A549 (cell line): ENCODE measurements at regions not wholly inside any gene's neighbourhood (a gene's known extent, or its start where the extent isn't known, plus 50 kb on each side); places are given as distances from the start of the nearest gene placed in this dataset.

Experiments
- ATAC-seq, 2 experiments: fragments of 200-7000 bp in 1 of 2; fragments of >200 bp in 1 of 2; cut with Nextera tagmentation in 1 of 2; cut with Tn5 transposase in 1 of 2; 3 replicates each; pipeline versions ENCODE4 v1.8.0 to v1.9.1; 2018 to 2020; ENCODE audit warnings: mild to moderate bottlenecking in 1 of 2, moderate library complexity in 1 of 2
- CTCF ChIA-PET: fragments of 300-600 bp; sonication (Branson Sonifier 250); formaldehyde crosslinking; extraction: SDS; loops from one replicate; lab custom pipeline; 2021; ENCODE audit warnings: antibody characterized with exemption, inconsistent platforms; lab: Yijun Ruan, JAX
- POLR2A ChIA-PET: fragments of 350-600 bp; formaldehyde crosslinking; extraction: SDS; loops from one replicate; lab custom pipeline; 2021; ENCODE audit warnings: antibody characterized with exemption, inconsistent platforms; lab: Yijun Ruan, JAX
- DNase-seq, 2 experiments: peaks; one replicate each; pipeline versions ENCODE4 v3.0.0 to v3.0.0-alpha.2; 2011 to 2016; ENCODE audit warnings: low read depth in 1 of 2, low spot score in 1 of 2
- FAIRE-seq: peaks from 2 replicates; lab custom pipeline; 2011; peaks lifted over from hg19 to GRCh38; lab: Jason Lieb, UNC
- H3K27ac ChIP-seq, 2 experiments: fragments of >200 bp; sonication (Bioruptor Twin); formaldehyde crosslinking; 3 replicates each; pipeline ENCODE4 v1.5.1; 2016 to 2017
- H3K4me1 ChIP-seq: fragments of >200 bp; sonication (Bioruptor Twin); formaldehyde crosslinking; 3 replicates; pipeline ENCODE4 v1.6.1; 2016
- H3K4me2 ChIP-seq: fragments of >200 bp; sonication (Bioruptor Twin); formaldehyde crosslinking; 3 replicates; pipeline ENCODE4 v1.6.1; 2016
- H3K4me3 ChIP-seq: fragments of >200 bp; sonication (Bioruptor Twin); formaldehyde crosslinking; 3 replicates; pipeline ENCODE4 v1.5.1; 2016
- H3K9me3 ChIP-seq: fragments of >200 bp; sonication (Bioruptor Twin); formaldehyde crosslinking; 3 replicates; pipeline ENCODE4 v1.6.1; 2016
- BCL3 ChIP-seq: fragments of >200 bp; sonication (Bioruptor Twin); formaldehyde crosslinking; IDR thresholded peaks from 3 replicates; pipeline ENCODE4 v1.6.1; 2016
- BHLHE40 ChIP-seq: IDR thresholded peaks from 2 replicates; pipeline ENCODE4 v1.6.1; 2012; ENCODE audit warnings: low read depth, low read length, inconsistent platforms
- CHD2 ChIP-seq: fragments of 150-350 bp; IDR thresholded peaks from 2 replicates; pipeline ENCODE4 v1.6.1; 2014; ENCODE audit warnings: low read length; ENCODE audit not compliant: partially characterized antibody
- CHD4 ChIP-seq: fragments of 200-600 bp; sonication (generic); IDR thresholded peaks from 2 replicates; pipeline ENCODE4 v1.6.1; 2016; ENCODE audit warnings: antibody characterized with exemption, mild to moderate bottlenecking, borderline replicate concordance
- EHF ChIP-seq: fragments of 250-450 bp; sonication (Bioruptor Pico); IDR thresholded peaks from 2 replicates; pipeline ENCODE4 v1.5.0; 2020; ENCODE audit warnings: mild to moderate bottlenecking
- FOSL2 ChIP-seq, 2 experiments: fragments of 450-650 bp in 1 of 2; fragments of >200 bp in 1 of 2; sonication (Bioruptor Twin) in 1 of 2; formaldehyde crosslinking; IDR thresholded peaks; 2 replicates each; pipeline versions ENCODE4 v1.5.0 to v1.6.1; 2016 to 2020; ENCODE audit warnings: mild to moderate bottlenecking in 1 of 2, moderate library complexity in 1 of 2
- GATA3 ChIP-seq: IDR thresholded peaks from 2 replicates; pipeline ENCODE4 v1.6.1; 2012; ENCODE audit warnings: borderline replicate concordance
- HMGXB4 ChIP-seq: fragments of 250-450 bp; sonication (Bioruptor Pico); IDR thresholded peaks from 2 replicates; pipeline ENCODE4 v1.5.0; 2021; ENCODE audit warnings: mild to moderate bottlenecking, moderate library complexity, borderline replicate concordance
- HOXB13 ChIP-seq: fragments of 250-450 bp; sonication (Bioruptor Pico); IDR thresholded peaks from 2 replicates; pipeline ENCODE4 v1.5.0; 2020; ENCODE audit warnings: low read depth, mild to moderate bottlenecking, moderate library complexity
- JUN ChIP-seq, 2 experiments: fragments of >200 bp; sonication (Bioruptor Twin); formaldehyde crosslinking; IDR thresholded peaks; 2 replicates in 1 of 2; 3 replicates in 1 of 2; pipeline ENCODE4 v1.6.1; 2016 to 2017
- MAFK ChIP-seq: fragments of 450-650 bp; IDR thresholded peaks from 2 replicates; pipeline ENCODE4 v1.6.1; 2014; ENCODE audit not compliant: partially characterized antibody
- MYC ChIP-seq: IDR thresholded peaks from 2 replicates; pipeline ENCODE4 v1.6.1; 2012; ENCODE audit warnings: mild to moderate bottlenecking, inconsistent platforms, low read length, improper control_type of control experiment, borderline replicate concordance
- NPAS2 ChIP-seq: fragments of 250-450 bp; sonication (Bioruptor Pico); IDR thresholded peaks from 2 replicates; pipeline ENCODE4 v1.8.0; 2022; ENCODE audit warnings: mild to moderate bottlenecking, moderate library complexity, borderline replicate concordance
- NR3C1 ChIP-seq: fragments of >200 bp; sonication (Bioruptor Twin); formaldehyde crosslinking; IDR thresholded peaks from 3 replicates; pipeline ENCODE4 v1.6.1; 2017
- PHF8 ChIP-seq: fragments of 200-600 bp; sonication (generic); IDR thresholded peaks from 2 replicates; pipeline ENCODE4 v1.6.1; 2016; ENCODE audit warnings: low read depth, mild to moderate bottlenecking, antibody characterized with exemption, moderate library complexity, borderline replicate concordance
- RAD21 ChIP-seq, 2 experiments: fragments of >200 bp in 1 of 2; sonication (Bioruptor Twin) in 1 of 2; formaldehyde crosslinking in 1 of 2; IDR thresholded peaks in 1 of 2; conservative IDR thresholded peaks in 1 of 2; 2 replicates in 1 of 2; 3 replicates in 1 of 2; pipeline ENCODE4 v1.6.1; 2012 to 2018; ENCODE audit warnings: inconsistent platforms in 1 of 2
- RARB ChIP-seq: fragments of 250-450 bp; sonication (Bioruptor Pico); IDR thresholded peaks from 2 replicates; pipeline ENCODE4 v1.8.0; 2021; ENCODE audit warnings: mild to moderate bottlenecking, moderate library complexity
- SREBF2 ChIP-seq: fragments of 450-650 bp; IDR thresholded peaks from 2 replicates; pipeline ENCODE4 v1.6.1; 2014; ENCODE audit warnings: mild to moderate bottlenecking, moderate library complexity
- ZSCAN20 ChIP-seq: fragments of 250-450 bp; sonication (Bioruptor Pico); IDR thresholded peaks from 2 replicates; pipeline ENCODE4 v1.8.0; 2022; ENCODE audit warnings: mild to moderate bottlenecking, moderate library complexity
- WGBS: methylation state at CpG from one replicate; pipeline ENCODE4 v1.1.6; 2017; ENCODE audit errors: missing lambda C conversion rate; 5-methylcytosine and 5-hydroxymethylcytosine counted together
- TF ChIP-seq, protein P1 (sequence below): IDR thresholded peaks from 2 replicates; pipeline ENCODE4 v1.6.1; 2012
- TF ChIP-seq, protein P2 (sequence below): fragments of >200 bp; sonication (Bioruptor Twin); formaldehyde crosslinking; IDR thresholded peaks from 3 replicates; pipeline ENCODE4 v1.5.1; 2016
- TF ChIP-seq, protein P3 (sequence below): fragments of 250-450 bp; sonication (Bioruptor Pico); IDR thresholded peaks from 2 replicates; pipeline ENCODE4 v1.5.0; 2020; ENCODE audit warnings: low read depth, mild to moderate bottlenecking, moderate library complexity

DNA sequence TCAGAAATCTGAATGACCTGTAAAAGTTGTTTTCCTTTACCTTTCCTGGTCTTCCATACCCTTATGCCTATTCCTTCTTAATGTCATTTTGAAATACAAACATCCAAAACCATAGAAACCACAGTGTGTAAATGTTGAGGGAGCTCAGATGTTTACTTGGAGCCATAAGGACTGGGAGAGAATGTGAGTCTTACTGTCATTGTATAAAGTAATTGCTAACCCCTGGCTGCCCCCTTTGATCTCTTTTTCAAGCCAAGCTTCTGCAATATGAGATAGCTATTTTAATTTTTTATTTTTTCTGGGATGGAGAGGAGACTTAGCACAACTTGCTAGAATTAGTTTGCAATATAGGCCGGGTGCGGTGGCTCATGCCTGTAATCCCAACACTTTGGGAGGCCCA, 124.4 kb upstream of the AKIRIN2 start:
- FAIRE-seq: no peak

DNA sequence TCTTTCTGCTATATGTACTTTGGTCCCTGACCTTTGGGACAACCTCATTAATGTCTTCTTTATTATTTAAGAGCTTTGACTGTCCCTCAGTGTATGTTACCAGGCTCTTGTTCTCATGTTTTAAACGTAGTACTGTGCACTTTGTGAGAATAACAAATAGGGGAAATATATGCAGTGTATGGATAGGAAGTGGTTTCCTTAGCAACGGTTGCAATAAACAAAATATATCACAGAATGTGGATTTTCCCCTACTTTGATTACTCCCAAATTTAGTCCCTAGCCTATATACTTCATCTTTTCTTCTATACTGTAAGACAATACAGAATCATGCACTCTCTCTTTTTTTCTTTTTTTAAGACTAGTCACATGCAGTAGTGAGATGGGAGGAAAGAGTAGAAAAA, 123.8 kb upstream of the AKIRIN2 start:
- H3K4me3 ChIP-seq: no peak overlapping the region
- CTCF ChIA-PET: no interaction called here

More for the DNA sequence above, 124.4 kb upstream of the AKIRIN2 start:
- Histone ChIP-seq H3K9me3 (no peaks in the 10 kb centered on the region), H3K4me1 (peaks cover 7% of the 10 kb centered on the region; the same call in 2 of the 3 replicates), H3K4me3 (no peak overlapping the region)
- CTCF ChIA-PET: no interaction called here
- TF ChIP-seq FOSL2 (IDR thresholded peaks at IDR 0.05) (no peak), FOSL2 (CRISPR knock-in tag; IDR thresholded peaks at IDR 0.05) (no peak), CHD2 (no peak), PHF8 (no peak), RARB (CRISPR knock-in tag) (no peak), GATA3 (no peak), BCL3 (no peak), RAD21 (conservative IDR thresholded peaks at IDR 0.05 in 1 of 2, IDR thresholded peaks at IDR 0.05 in 1 of 2) (no peak), CHD4 (no peak), HOXB13 (CRISPR knock-in tag) (no peak), MAFK (no peak), BHLHE40 (no peak), ZSCAN20 (CRISPR knock-in tag) (no peak), NR3C1 (no peak)
- TF ChIP-seq, protein P1, sequence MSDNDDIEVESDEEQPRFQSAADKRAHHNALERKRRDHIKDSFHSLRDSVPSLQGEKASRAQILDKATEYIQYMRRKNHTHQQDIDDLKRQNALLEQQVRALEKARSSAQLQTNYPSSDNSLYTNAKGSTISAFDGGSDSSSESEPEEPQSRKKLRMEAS: no peak
- TF ChIP-seq, all 56 proteins: peak for 0
- WGBS: 88% methylated on average over 2 of the region's 2 CpGs
- Histone ChIP-seq H3K4me2 (no peak overlapping the region), H3K27ac (no peak overlapping the region)
- ATAC-seq: no peak
- DNase-seq: no peak
- POLR2A ChIA-PET: no interaction called here

DNA sequence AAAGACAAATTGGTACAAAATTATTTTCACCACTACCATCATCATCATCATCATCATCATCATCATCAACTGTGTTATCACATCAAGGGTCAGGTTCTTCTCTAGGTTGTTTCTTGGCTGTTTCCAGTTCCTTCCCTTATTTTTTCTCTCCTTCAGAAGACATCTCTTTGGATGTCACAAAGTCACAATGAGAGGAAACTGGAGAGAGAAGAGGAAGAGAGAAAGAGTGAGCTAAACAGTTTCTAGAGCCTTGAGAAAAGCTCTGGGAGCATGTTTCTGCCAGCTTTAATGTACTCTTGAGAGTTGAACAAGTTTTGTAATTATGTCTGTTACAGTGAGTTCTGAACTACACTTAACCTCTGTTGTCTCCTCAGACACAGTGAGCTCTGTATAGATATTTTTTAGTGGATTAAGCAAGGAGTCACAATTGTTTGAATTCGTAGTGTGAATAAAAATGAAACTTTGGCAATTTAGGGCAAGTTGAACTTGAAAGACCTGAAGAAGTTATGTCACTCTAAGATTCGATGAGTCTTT, 123.0 kb upstream of the AKIRIN2 start:
- WGBS: 46% methylated on average over 2 of the region's 2 CpGs
- H3K9me3 ChIP-seq: no peaks in the 10 kb centered on the region
- no peak overlapping the region for H3K4me2 ChIP-seq
- H3K27ac ChIP-seq: no peak overlapping the region
- H3K4me3 ChIP-seq: no peak overlapping the region
- CTCF ChIA-PET: no interaction called here
- H3K4me1 ChIP-seq: peaks cover 7% of the 10 kb centered on the region; the same call in 2 of the 3 replicates
- ATAC-seq: no peak
- FAIRE-seq: no peak
- POLR2A ChIA-PET: no interaction called here
- no peak for DNase-seq
- TF ChIP-seq BHLHE40 (no peak), BCL3 (no peak), SREBF2 (no peak)
- TF ChIP-seq, protein P2, sequence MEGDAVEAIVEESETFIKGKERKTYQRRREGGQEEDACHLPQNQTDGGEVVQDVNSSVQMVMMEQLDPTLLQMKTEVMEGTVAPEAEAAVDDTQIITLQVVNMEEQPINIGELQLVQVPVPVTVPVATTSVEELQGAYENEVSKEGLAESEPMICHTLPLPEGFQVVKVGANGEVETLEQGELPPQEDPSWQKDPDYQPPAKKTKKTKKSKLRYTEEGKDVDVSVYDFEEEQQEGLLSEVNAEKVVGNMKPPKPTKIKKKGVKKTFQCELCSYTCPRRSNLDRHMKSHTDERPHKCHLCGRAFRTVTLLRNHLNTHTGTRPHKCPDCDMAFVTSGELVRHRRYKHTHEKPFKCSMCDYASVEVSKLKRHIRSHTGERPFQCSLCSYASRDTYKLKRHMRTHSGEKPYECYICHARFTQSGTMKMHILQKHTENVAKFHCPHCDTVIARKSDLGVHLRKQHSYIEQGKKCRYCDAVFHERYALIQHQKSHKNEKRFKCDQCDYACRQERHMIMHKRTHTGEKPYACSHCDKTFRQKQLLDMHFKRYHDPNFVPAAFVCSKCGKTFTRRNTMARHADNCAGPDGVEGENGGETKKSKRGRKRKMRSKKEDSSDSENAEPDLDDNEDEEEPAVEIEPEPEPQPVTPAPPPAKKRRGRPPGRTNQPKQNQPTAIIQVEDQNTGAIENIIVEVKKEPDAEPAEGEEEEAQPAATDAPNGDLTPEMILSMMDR: no peak
- TF ChIP-seq, protein P3, sequence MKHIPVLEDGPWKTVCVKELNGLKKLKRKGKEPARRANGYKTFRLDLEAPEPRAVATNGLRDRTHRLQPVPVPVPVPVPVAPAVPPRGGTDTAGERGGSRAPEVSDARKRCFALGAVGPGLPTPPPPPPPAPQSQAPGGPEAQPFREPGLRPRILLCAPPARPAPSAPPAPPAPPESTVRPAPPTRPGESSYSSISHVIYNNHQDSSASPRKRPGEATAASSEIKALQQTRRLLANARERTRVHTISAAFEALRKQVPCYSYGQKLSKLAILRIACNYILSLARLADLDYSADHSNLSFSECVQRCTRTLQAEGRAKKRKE (CRISPR knock-in tag): no peak

More for the DNA sequence above, 123.8 kb upstream of the AKIRIN2 start:
- Histone ChIP-seq H3K4me1 (peaks cover 7% of the 10 kb centered on the region; the same call in 2 of the 3 replicates), H3K4me2 (no peak overlapping the region), H3K9me3 (no peaks in the 10 kb centered on the region), H3K27ac (no peak overlapping the region)
- no peak for DNase-seq
- WGBS: 39% methylated on average over 2 of the region's 2 CpGs
- POLR2A ChIA-PET: no interaction called here
- no peak for ATAC-seq
- TF ChIP-seq JUN (IDR thresholded peaks at IDR 0.05): no peak
- TF ChIP-seq HMGXB4 (CRISPR knock-in tag): no peak
- no peak for TF ChIP-seq GATA3
- no peak for TF ChIP-seq EHF (CRISPR knock-in tag)
- no peak for TF ChIP-seq MYC
- no peak for TF ChIP-seq MAFK
- TF ChIP-seq NPAS2 (CRISPR knock-in tag): no peak
- FAIRE-seq: no peak
